ENCODE measurements at regions not wholly inside any gene's neighbourhood (a gene's known extent, or its start where the extent isn't known, plus 50 kb on each side); places are given as distances from the start of the nearest gene placed in this dataset.

DNA sequence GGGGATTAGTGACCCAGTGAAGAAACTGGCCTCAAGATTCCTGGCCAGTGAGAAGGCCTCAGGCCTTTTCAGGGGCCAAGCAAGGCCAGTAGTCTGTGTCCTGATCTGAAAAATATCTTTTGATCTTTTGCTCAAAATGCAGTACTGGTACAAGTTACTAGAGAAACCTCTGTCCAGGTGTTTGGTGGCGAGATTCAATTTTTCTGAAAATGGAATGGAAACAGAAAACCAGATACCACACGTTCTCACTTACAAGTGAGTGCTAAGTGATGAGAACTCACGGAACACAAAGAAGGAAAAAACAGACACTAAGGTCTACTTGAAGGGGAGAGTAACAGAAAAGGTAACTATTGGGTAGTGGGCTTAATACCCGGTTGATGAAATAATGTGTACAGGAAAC, 463.4 kb downstream of the ZIC1 start:
- no peak for DNase-seq

DNA sequence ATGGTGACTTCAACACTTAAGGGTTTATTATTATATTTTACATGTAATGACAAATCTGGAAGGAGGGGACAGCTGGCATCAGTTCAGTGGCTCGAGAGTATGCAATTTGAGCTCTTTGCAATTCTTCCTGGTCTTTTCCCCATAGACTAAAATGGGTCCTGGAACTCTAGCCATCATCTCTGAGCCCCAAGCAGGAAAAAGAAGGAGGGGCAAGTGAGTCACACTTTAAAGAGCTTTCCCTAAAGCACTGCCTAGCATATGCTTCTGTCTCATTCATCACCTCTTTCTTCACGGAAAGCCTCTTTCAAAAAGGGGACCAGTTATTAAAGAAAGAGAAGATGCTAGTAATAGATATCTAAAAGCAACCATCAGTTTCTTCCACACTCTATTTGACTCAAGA, 466.3 kb downstream of the ZIC1 start:
- no peak for DNase-seq

DNA sequence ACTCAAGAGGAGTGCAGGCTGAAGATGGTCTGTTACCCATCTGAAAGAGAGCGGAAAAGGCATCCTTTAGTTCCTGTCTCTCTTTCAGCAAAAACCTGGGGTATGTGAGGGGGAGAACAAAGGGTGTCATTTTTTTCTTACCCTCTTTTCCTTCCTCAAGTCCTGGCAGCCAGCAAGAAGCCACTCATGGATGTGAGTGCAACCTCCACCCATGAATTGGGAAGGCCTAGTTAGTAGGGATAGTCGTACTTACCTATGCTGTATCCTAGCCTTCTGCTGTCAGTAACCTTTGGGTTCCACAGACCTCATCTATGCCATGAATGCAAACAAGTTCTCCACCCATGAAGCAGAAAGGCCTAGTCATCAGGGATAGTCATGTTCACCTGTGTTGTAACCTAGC, 472.8 kb downstream of the ZIC1 start:
- DNase-seq = no peak

DNA sequence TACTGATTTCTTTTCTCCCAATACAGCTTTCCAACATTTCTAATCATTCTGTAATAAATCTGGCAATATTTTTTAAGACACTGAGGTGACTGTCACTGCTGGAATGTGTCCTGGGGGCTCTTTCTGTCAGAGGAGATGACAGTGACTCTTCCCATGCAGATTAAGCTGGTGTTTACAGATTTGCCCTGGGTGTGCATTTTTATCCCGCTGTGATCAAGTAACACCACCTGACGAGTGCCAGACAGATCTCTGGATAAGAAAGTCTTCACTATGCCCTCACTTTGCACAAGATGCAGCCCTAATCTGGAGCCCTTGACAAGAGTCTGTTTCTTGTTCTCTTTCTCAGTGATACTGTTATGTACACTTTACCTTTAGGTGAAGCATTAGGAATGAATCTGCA, 477.7 kb downstream of the ZIC1 start:
- no peak for DNase-seq

DNA sequence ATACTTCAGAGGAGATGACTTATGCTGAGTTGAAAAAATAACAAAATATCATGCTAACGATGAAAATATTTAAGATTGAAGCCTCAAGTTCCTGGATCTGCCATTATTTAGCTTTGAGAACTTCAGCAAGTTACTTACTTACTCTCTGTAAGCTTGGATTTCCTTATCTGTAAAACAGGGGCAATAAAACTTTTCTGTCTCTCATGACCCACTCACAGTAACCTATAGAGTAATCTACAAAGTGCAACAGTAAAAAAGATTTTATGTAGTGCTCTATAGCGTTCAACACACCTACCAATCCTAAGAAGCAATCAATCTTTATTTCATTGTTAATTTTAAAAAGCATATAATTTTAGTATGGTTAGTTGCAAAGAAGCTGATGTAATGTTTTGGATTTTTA, 478.6 kb downstream of the ZIC1 start:
- DNase-seq = no peak

DNA sequence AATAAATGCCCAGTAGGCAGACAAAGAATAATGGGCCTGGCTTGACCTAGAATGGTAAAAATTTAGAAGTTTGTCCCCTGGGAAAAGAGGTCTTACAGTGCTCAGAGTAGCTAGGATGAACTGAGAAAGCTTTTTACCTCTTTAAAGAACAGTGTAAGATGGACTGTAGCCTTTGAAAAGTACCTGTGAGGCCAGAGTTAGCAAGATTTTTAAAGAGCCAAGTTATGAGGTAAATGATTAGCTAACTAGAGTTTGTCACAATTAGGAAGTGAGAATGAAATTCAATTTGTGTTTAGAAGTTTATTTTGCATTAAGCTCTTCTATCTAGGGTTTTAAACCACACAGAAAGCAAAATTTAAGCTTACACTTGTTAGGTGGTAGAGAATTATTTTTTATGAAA, 480.9 kb downstream of the ZIC1 start:
- no peak for DNase-seq

DNA sequence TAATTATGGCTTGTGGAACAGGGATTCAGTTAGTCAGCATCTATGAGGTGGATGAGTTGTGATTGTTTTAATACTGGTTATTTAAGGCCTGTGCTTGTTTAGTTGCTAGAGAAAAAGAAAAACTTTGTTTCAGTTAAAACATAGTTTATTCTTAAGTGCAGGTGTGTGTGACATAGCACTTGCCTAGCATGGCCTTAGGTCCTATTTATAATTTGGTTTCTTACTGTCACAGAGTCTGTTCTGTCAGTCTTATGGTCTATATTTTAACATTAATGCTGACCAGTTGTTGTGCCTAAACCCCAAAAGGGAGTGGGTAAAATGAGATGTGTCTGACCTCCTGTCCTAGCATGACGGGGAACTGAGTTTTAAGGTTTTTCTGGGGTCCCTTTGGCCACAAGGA, 486.3 kb downstream of the ZIC1 start:
- DNase-seq = no peak

DNA sequence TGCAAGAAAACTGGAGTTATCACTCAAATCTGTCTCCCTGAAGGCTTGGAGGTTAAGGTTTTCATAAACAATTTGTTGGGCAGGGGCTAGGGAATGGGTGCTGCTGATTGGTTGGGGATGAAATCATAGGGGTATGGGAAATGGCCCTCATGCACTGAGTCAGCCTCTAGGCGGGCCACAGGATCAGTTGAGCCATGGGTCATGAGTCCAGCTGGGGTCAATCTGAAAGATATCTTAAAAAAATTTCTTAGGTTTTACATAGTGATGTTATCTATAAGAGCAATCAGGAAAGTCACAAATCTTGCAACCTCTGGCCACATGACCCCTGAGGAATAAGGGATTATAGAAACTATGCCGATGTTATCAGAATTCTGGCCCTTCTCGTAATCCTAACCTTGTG, 491.7 kb downstream of the ZIC1 start:
- DNase-seq = no peak

DNA sequence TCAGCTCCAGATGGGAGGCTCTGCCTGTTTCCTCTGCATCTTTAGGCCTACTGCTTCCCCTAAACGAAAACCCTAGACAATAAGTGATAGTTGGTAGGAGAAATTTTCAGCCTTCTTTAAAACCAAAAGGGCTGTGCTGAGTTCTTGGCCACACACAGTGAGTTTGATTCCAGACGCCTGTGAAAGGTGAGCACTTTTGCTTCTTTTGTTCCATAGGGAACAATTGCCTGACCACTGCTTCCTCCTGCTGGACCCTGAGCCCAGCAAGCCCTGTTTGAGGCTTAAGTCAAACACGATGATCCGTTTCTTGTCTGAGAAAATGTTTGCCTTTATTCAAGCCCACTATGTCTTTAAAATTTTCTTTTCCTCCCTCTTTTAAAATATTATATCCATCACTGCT, 493.9 kb downstream of the ZIC1 start:
- DNase-seq = no peak

DNA sequence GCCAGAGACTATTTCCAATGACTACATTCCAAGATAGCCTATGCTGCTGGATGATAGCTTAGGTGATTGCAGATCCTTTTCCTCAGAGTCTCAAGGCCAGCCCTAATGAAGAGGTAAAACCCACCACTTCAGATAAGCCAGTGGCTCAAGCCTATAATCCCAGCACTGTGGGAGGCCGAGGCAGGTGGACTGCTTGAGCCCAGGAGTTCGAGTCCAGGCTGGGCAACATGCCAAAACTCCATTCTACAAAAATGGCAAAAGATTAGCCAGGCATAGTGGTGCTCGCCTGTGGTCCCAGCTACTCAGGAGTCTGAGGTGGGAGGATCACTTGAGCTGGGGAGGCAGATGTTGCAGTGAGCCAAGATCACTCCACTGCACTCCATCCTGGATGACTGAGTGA, 495.3 kb downstream of the ZIC1 start:
- DNase-seq = no peak

DNA sequence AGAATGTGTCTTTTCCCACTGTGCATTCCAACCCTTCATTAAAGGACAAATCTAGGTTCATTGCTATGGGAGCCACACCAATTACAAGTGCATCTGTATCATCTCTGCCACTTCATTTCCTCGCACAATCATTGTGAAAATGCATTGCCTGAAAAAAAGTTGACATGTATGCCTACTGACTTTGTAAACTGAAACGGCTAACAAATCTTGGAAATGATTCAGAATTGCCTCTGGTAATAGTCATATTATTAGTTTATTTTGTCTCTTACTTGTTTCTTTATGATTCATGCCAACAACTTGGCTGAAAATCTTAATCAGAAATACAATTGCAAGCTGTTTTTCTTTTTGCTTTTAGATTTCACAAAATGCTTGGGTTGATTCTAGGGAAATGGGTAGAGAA, 497.1 kb downstream of the ZIC1 start:
- DNase-seq = no peak

DNA sequence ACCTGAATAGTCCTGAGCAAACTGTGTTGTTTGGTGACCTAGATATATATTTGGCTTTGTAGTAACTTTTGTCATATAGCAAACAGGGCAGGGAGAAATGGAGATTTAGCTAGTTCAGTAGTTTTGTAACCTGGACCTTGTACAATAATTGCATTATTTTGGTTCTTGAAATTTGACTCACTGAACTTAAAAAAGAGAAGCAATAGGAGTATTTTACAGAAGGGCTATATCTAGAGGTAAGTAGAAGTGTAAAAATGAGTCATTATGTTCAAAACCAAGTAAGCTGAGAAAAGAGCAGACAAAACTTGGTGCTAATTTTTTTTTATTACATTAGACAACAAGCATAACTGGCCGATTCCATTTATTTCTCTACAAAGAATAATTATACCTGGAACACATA, 505.4 kb downstream of the ZIC1 start:
- DNase-seq = no peak

DNA sequence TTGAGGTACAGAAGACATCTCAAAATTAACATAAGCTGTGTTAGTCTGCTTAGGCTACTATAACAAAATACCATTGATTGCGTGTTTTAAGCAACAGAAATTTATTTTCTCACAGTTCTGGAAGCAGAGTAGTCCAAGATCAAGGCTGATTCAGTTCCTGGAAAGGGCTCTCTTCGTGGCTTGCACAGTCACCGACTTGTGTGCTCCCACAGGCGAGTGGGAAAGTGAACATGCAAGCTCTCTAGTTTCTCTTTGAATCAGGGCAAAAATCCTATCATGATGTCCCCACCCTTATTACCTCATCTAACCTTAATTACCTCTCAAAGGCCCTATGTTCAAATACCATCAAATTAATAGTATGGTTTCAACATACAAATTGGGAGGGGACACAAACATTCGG, 505.9 kb downstream of the ZIC1 start:
- no peak for DNase-seq

DNA sequence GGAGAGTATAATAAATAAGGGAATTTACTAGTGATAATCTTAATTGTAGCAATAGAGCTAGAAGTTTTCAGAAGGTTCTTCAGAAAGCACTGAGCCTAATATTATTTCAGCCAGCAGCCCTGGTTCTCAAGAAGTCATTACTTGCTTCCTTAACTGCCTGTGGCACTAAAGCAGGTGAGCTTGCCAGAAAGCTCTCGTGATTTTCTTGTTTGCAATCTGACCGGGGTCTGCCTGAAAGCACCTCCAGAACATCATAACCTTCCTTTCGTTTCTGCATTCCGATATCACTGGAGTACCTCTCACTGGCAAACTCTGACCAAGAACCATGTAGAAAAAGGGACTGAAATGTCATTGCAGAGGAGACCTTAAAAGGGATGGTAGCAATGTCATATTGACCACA, 510.3 kb downstream of the ZIC1 start:
- no peak for DNase-seq

DNA sequence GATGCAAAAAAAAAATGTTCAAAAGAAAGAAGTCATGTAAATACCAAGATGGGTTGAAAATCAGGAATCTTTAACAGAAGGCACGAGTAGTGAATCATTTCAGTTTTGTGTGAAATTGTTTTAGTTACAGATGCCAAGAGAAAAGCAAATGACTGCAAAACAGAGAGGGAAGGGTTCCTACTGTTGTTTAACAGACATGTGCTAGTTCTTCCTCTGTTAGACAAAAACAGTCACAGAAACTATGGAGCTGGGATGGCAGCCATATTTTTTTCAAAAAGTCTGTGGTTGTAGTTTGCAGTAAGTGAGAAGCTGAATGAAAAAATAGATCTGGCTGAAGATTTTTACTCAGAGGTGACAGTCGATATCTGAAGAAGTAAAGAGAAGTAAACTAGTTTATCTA, 511.9 kb downstream of the ZIC1 start:
- no peak for DNase-seq

DNA sequence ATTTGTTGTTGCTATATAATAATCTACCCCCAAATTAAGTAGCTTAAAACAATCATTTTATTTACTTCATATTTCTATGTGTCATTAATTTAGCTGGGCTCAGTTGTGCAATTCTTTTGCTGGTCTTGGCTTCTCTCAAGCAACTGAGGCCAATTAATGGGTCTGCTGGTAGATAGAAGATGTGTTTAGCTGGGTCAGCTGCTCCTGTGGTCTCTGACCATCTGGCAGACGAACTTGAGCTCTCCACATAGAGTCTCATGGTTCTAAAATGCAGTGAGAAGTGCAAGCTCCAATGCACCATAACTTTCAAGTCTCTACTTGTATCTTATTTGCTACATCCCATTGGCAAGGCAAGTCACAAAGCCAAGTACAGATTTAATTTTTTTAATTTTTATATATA, 515.6 kb downstream of the ZIC1 start:
- DNase-seq = no peak

DNA sequence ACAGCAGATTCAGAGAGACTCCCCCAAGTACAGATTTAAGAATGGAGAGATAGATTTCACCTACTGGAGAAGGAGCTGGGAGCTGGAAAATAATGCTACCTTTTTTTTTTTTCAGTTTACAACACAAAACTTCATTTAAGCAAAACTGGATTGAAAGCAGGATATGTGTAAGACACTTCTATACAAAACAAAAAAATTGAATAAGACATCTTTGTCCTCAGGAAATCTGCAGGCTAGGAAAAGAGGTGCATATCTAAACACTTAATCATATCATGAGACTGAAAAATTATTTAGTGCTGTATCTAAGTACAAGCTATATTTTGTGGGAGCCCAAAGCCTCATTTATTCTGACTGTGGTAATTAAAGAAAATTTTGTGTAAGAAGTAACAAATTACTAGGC, 516.1 kb downstream of the ZIC1 start:
- DNase-seq = no peak

DNA sequence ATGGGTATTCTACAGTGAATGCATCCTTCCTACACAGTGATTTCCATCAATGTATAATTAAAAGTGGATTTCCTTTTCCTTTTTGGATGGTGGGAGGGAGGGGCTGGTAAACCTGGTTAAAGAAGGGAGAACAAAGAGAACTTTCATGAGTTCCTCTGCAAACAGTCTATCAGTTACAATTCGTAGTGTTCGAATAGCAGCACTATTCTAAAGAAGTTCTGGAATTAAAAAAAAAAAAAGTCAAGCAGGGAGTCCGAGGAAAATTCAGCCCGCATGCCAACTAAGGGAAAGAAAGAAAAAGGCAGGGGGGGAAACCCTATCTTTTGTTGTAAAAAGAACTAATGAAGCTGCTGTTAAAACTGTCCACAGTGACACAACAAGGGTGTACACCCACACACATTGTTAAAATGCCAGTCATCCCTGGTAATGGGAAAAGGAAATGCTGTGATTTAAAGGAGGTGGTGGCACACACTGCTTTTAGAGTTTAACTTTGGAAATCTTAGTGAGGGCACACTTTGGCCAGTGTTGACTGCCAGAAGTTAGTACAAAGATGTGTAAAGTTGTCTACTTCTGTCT, 521.2 kb downstream of the ZIC1 start:
- DNase-seq = no peak

DNA sequence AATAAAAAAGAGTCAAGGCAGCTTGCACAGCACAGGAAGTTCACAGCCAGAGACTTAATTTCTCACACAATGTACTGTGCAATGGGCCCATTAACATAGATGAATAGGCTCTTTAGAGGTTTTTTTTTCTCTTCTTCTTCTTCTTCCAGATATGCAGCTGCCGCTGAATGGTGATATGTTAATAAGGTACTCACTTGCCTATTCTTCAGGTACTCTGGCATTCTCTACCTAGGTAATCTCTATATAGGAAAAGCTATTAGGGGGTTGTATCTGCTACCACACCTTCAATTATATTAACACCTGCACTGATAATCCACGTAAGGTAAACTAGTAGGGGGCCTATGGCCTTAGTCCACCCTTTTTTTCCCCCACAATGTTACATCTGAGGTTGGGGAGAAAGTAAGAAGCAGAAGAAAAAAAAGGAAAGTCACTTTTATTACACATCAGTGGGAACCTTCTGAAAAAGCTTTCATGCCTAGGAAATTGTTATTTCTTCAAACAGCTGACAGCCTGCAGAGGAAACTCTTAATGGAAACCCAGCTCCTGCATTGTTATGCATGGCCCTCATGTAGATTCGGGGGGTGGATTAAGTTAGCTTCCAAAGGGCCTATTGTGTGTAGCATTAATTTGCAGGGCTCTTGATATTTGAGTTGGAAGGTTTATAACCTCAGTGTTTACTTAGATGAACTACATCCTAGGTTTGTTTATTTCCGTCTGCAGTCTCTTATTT, 525.5 kb downstream of the ZIC1 start:
- DNase-seq = no peak

DNA sequence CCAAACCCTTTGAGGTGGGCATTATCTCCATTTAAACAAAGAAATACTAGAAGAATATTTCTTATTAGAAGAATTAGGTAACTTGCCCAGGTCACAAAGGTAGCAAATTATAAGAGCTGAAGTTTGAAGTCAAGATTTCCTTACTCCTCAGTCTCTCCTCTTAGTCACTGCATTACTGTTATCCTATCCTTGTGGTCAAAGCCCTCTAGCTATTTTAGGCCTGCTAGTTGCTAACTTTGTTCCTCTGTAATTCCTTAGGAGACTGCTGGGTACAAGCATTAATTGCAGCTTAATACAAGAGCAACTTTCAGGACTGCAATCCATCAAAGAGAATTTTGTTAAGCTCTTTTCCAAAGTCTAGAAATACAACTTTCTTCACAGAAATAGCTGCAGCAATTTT, 528.2 kb downstream of the ZIC1 start:
- no peak for DNase-seq

DNA sequence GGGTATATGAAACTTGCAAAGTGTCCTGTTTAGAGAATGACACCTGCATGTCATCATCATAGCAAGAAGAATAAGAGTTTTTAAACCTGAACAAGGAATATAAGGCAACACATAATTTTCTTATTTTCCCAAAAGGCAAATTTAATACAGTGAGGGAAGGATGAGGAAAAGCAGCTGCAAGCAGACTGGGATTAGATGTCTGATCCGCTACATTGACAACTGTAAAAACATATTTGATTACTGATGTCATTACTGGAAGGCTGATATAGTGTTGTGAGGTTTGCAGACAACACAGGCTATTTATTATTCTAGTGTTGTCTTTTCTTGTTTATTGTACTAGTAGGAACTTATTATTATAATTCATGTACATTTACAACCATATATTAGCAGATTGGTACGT, 528.7 kb downstream of the ZIC1 start:
- no peak for DNase-seq

DNA sequence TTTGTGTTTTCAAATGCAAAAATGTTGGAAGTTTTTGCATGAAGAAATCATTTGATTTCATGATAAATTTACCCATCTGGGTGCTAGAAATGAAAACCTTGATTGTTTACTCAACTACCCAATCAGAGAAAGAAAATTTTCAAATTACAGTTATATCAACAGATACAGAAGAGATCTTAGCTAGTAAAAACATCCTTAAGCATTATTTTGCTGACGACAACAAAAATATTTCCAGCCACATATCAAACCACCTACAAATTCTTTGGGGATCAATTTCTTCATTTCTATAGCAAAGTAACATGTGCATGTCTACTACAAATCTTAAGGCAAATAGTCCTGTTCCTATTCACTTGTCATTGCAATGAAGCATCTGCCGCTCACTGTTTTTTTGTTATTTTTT, 530.3 kb downstream of the ZIC1 start:
- no peak for DNase-seq

DNA sequence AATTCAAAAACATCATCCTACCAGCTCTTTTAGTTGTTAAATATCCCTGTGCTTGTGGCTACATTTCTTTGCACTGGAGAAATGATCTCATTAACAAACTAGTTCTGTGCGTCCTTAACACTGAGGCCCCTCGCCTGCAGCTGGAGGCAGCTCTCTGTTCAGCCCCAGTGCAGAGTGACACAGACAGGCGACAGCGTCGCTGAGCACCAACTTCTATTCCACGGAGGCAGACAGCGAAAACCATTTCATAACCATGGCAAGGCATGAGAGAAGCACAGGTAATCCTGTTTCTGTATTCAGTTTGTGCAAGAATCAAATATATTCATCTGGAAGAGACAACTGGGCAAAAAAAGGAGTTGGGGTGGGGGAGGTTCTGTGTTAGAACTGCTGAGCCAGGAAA, 530.7 kb downstream of the ZIC1 start:
- no peak for DNase-seq

DNA sequence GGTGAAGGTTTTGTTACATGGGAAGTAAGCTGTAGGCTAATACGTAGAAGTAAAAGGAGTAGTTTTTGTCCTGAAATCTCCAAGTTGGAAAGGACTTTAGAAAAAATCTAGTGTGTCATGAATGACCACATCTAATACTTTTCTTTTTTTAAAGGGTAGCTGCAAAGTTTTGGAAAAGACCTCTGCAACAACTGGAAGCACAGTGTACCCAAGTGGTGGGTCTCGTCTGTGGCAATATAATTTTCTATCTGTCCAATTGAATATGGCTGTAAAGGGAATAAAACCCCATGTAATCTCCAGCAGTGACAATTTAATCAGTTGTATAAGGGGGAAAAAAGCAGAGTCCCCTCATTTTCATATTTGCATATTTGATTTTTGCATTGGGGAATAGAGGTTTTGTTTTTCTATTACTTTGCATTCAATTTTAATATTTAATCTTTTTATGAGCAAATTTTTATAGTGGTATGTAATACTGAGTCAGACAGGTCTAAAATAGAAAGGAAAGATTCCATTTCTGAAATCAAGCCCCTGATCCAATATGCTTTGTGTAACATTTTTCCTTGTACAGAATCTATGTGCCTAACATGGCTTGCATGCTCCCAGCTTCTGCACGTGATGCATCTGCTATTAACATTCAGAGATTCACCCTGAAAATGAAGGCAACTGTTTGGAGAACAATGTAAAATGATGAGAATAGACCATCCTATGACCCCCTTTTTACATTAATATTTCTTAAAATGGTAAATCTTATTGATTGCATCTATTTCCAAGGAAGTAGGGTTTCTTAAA, 531.4 kb downstream of the ZIC1 start:
- DNase-seq = no peak
